NCI-H1930 (cell line): ENCODE measurements at regions not wholly inside any gene's neighbourhood (a gene's known extent, or its start where the extent isn't known, plus 50 kb on each side); places are given as distances from the start of the nearest gene placed in this dataset.

ENCODE experiments used
- DNase-seq, 2 experiments: peaks; one replicate each; lab custom pipeline; 2025; lab: John Stamatoyannopoulos, UW

- DNase-seq: no peak
Observed at GRCh38 chr4:133467290-133467947, 318.3 kb downstream of the PCDH10 start.

- DNase-seq: no peak
Observed at GRCh38 chr4:133465022-133465421, 315.9 kb downstream of the PCDH10 start.

- no peak for DNase-seq
Observed at GRCh38 chr4:133464311-133464710, 315.2 kb downstream of the PCDH10 start.

- DNase-seq: no peak
Observed at GRCh38 chr4:133452678-133453077, 303.6 kb downstream of the PCDH10 start.

- DNase-seq: no peak
Observed at GRCh38 chr4:133450813-133451212, 301.7 kb downstream of the PCDH10 start.

GRCh38 chr4:133440404-133440803 lies 291.3 kb downstream of the PCDH10 start:
- DNase-seq: no peak

GRCh38 chr4:133439830-133440229 lies 290.7 kb downstream of the PCDH10 start:
- no peak for DNase-seq

- no peak for DNase-seq
Observed at GRCh38 chr4:133424605-133425004, 275.5 kb downstream of the PCDH10 start.

- DNase-seq: no peak
Observed at GRCh38 chr4:133403913-133404312, 254.8 kb downstream of the PCDH10 start.

- no peak for DNase-seq
Observed at GRCh38 chr4:133402616-133403015, 253.5 kb downstream of the PCDH10 start.

GRCh38 chr4:133394971-133395627 lies 246.0 kb downstream of the PCDH10 start:
- DNase-seq: no peak

- DNase-seq: no peak
Observed at GRCh38 chr4:133390198-133390855, 241.2 kb downstream of the PCDH10 start.

- DNase-seq: no peak
Observed at GRCh38 chr4:133389029-133389428, 239.9 kb downstream of the PCDH10 start.

GRCh38 chr4:133385161-133385954 lies 236.3 kb downstream of the PCDH10 start:
- no peak for DNase-seq

- DNase-seq: no peak
Observed at GRCh38 chr4:133379681-133380438, 230.8 kb downstream of the PCDH10 start.

GRCh38 chr4:133377286-133377685 lies 228.2 kb downstream of the PCDH10 start:
- DNase-seq: no peak

GRCh38 chr4:133372699-133373098 lies 223.6 kb downstream of the PCDH10 start:
- no peak for DNase-seq

GRCh38 chr4:133355633-133356032 lies 206.5 kb downstream of the PCDH10 start:
- DNase-seq: no peak

- no peak for DNase-seq
Observed at GRCh38 chr4:133347409-133347808, 198.3 kb downstream of the PCDH10 start.

- no peak for DNase-seq
Observed at GRCh38 chr4:133324491-133324890, 175.4 kb downstream of the PCDH10 start.

- no peak for DNase-seq
Observed at GRCh38 chr4:133323670-133324069, 174.6 kb downstream of the PCDH10 start.
